C4-2B (cell line): ENCODE measurements at regions not wholly inside any gene's neighbourhood (a gene's known extent, or its start where the extent isn't known, plus 50 kb on each side); places are given as distances from the start of the nearest gene placed in this dataset.
"Not testable (repeated sequence)": the region's sequence is repeated elsewhere in the genome, so short reads cannot be mapped to it uniquely, and the experiment has no call there.

Source experiments
- CTCF ChIP-seq: fragments of 450-650 bp; conservative IDR thresholded peaks from 2 replicates; pipeline ENCODE4 v1.5.1; 2017; ENCODE audit warnings: mild to moderate bottlenecking
- ZFX ChIP-seq: fragments of 450-650 bp; IDR thresholded peaks from 2 replicates; pipeline ENCODE4 v1.6.1; 2017

- not testable (repeated sequence) for TF ChIP-seq CTCF, ZFX
Observed at GRCh38 chr2:91574255-91574654, 2882.8 kb downstream of the RPIA start.
